ENCODE measurements at regions not wholly inside any gene's neighbourhood (a gene's known extent, or its start where the extent isn't known, plus 50 kb on each side); places are given as distances from the start of the nearest gene placed in this dataset.

- CTCF ChIA-PET = no interaction called here
- in situ Hi-C loops (cut with MboI; ENCODE audit: low sequenced_read_pairs) = no loop called here
Measured at GRCh38 chr4:131366714-131367113, 1782.4 kb upstream of the PCDH10 start.

More at GRCh38 chr4:131366714-131367113, 1782.4 kb upstream of the PCDH10 start:
- POLR2A ChIA-PET (ENCODE audit: unreplicated experiment) = no interaction called here
- Histone ChIP-seq H3K27ac (ENCODE audit: insufficient read depth, low read length) (no peak overlapping the region), H3K9me1 (ENCODE audit: insufficient read depth, low read length) (no peaks in the 10 kb centered on the region), H3K9me3 (ENCODE audit: control insufficient read depth, insufficient read depth, low read length) (peaks cover 2% of the 10 kb centered on the region), H3K4me3 (ENCODE audit: insufficient read depth, low read depth, low read length) (no peak overlapping the region), H3K18ac (ENCODE audit: low read depth, low read length) (no peak overlapping the region), H4K8ac (ENCODE audit: low read depth in 2 of 2, low read length in 2 of 2) (no peak overlapping the region), H2BK5ac (ENCODE audit: low read depth, low read length, poor library complexity, severe bottlenecking) (no peak overlapping the region), H4K20me1 (ENCODE audit: insufficient read depth, low read length) (no peaks in the 10 kb centered on the region), H3K9ac (ENCODE audit: low read depth, low read length) (no peak overlapping the region), H3K27me3 (ENCODE audit: control insufficient read depth, insufficient read depth, low read length) (no peaks in the 10 kb centered on the region), H4K91ac (ENCODE audit: insufficient read depth, low read depth, low read length) (no peak overlapping the region), H3K4me1 (ENCODE audit: control insufficient read depth, insufficient read depth, low read length) (no peaks in the 10 kb centered on the region), H2BK15ac (ENCODE audit: low read depth, low read length) (no peak overlapping the region), H3K14ac (replicated peaks; ENCODE audit: low read depth, low read length) (no peak overlapping the region), H2AFZ (replicated peaks; ENCODE audit: low read length, poor library complexity) (no peak overlapping the region), H4K5ac (ENCODE audit: low read depth, low read length) (no peak overlapping the region), H2AK5ac (ENCODE audit: low read depth, low read length) (no peak overlapping the region), H3K23ac (ENCODE audit: low read depth, low read length) (no peak overlapping the region), H2AK9ac (replicated peaks; ENCODE audit: low read depth, low read length, poor library complexity) (no peak overlapping the region), H2BK120ac (ENCODE audit: low read depth, low read length) (no peak overlapping the region), H2BK20ac (ENCODE audit: low read depth, low read length) (no peak overlapping the region), H3K4ac (ENCODE audit: low read depth, low read length) (no peak overlapping the region), H3K36me3 (ENCODE audit: control insufficient read depth, insufficient read depth, low read length) (no peaks in the 10 kb centered on the region), H3K79me1 (ENCODE audit: low read depth in 1 of 2, low read length in 2 of 2) (no peaks in the 10 kb centered on the region), H3K56ac (ENCODE audit: extremely low read depth, insufficient read depth, low read length) (no peak overlapping the region), H3K4me2 (ENCODE audit: low read depth, low read length) (no peak overlapping the region)
- ATAC-seq (ENCODE audit: low read depth) (no peak), DNase-seq (no peak)
- BruUV-seq (replicated peaks) = no TSS peak
- no peak for TF ChIP-seq SMC3 (IDR thresholded peaks at IDR 0.05; ENCODE audit: low read depth, low read length)
- TF ChIP-seq CEBPB (IDR thresholded peaks at IDR 0.05; ENCODE audit: low read depth, low read length) = no peak
- no peak for TF ChIP-seq MAZ (IDR thresholded peaks at IDR 0.05; ENCODE audit: borderline replicate concordance, low read depth, low read length)
- no peak for TF ChIP-seq NFE2L2 (IDR thresholded peaks at IDR 0.05; ENCODE audit: low read depth, low read length)
- TF ChIP-seq CHD1 (IDR thresholded peaks at IDR 0.05; ENCODE audit: low read depth, low read length) = no peak
- TF ChIP-seq CTCF (conservative IDR thresholded peaks at IDR 0.05; ENCODE audit: low read depth, low read length) = no peak
- TF ChIP-seq RFX5 (IDR thresholded peaks at IDR 0.05; ENCODE audit: low read depth, low read length) = no peak
- TF ChIP-seq USF2 (IDR thresholded peaks at IDR 0.05; ENCODE audit: low read depth, low read length) = no peak
- TF ChIP-seq MAFK (IDR thresholded peaks at IDR 0.05; ENCODE audit: low read depth, low read length) = no peak
- no peak for TF ChIP-seq FOS (IDR thresholded peaks at IDR 0.05; ENCODE audit: low read depth, low read length)
- no peak for TF ChIP-seq MXI1 (IDR thresholded peaks at IDR 0.05; ENCODE audit: borderline replicate concordance, low read depth, low read length)
- TF ChIP-seq ELK1 (IDR thresholded peaks at IDR 0.05; ENCODE audit: borderline replicate concordance, low read depth, low read length) = no peak
- no peak for TF ChIP-seq RCOR1 (IDR thresholded peaks at IDR 0.05; ENCODE audit: insufficient replicate concordance, low read length)
- TF ChIP-seq POLR2A (IDR thresholded peaks at IDR 0.05; ENCODE audit: low read depth, low read length) = no peak
- no peak for TF ChIP-seq RAD21 (IDR thresholded peaks at IDR 0.05; ENCODE audit: low read length)
- no peak for TF ChIP-seq BHLHE40 (IDR thresholded peaks at IDR 0.05; ENCODE audit: low read depth, low read length)
- intact Hi-C loops (cut with micrococcal nuclease) (no loop called here), dilution Hi-C loops (cut with HindIII; ENCODE audit: low sequenced_read_pairs, unreplicated experiment) (no loop called here)
- no CpG with 5 or more reads among the region's 3 CpGs for WGBS, 2 experiments (ENCODE audit: extremely low coverage in 2 of 2, insufficient read length in 1 of 2)

All from IMR-90 (cell line).